Loucy (cell line): ENCODE measurements at regions not wholly inside any gene's neighbourhood (a gene's known extent, or its start where the extent isn't known, plus 50 kb on each side); places are given as distances from the start of the nearest gene placed in this dataset.

Experiments
- CTCF ChIP-seq: fragments of 200-600 bp; sonication (generic); conservative IDR thresholded peaks from 2 replicates; pipeline ENCODE4 v1.5.1; 2014; ENCODE audit warnings: mild to moderate bottlenecking, antibody characterized with exemption, low read length
- EZH2phosphoT487 ChIP-seq: fragments of 200-600 bp; IDR thresholded peaks from 2 replicates; pipeline ENCODE4 v1.6.1; 2018; ENCODE audit warnings: antibody characterized with exemption, mild to moderate bottlenecking, moderate library complexity, borderline replicate concordance

GRCh38 chr1:60255565-60255964 lies 182.0 kb upstream of the C1orf87 start:
- no peak for TF ChIP-seq CTCF
- TF ChIP-seq EZH2phosphoT487, result no peak
